NCI-H2227 (cell line): ENCODE measurements at regions not wholly inside any gene's neighbourhood (a gene's known extent, or its start where the extent isn't known, plus 50 kb on each side); places are given as distances from the start of the nearest gene placed in this dataset.
"Not testable (repeated sequence)": the region's sequence is repeated elsewhere in the genome, so short reads cannot be mapped to it uniquely, and the experiment has no call there.

Source experiments
- DNase-seq: peaks from one replicate; lab custom pipeline; 2025; ENCODE audit not compliant: unreplicated experiment; lab: John Stamatoyannopoulos, UW

DNA sequence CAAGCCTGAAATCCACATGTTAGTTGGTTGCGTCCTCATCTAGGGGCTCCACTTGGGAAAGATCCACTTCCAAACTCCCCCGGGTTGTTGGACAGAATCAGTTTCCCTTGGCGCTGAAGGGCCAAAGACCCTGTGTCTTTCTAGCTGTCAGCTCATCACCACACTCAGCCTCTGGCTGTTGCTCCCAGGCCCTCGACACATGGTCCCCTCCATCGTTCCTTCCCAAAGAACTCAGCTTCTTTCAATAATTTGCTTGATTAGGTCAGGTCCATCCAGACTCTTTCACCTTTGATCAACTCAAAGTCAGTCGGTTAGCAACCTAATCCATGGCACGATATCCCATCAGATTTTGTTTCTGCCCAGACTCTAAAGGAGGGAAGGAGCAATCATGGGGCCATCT is 254.8 kb upstream of the SULF2 start:
- DNase-seq, result no peak

DNA sequence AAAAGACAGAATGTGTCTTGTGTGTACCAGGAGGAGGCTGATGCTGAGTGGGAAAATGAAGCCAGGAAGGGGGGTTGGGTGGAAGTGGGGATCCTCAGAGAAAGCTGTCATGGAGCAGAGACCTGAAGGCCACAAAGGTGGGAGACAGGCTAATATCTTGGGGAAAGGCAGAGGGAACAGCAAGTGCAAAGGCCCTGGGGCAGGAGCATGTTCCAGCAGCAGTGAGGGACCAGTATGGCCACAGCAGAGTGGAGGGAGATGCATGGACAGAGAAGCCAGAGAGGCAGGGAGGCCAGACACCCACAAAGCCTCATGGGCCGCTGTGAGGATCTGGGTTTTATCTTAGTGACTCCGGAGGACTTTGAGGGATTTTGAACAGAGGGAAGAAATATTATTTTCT is 254.2 kb upstream of the SULF2 start:
- no peak for DNase-seq

DNA sequence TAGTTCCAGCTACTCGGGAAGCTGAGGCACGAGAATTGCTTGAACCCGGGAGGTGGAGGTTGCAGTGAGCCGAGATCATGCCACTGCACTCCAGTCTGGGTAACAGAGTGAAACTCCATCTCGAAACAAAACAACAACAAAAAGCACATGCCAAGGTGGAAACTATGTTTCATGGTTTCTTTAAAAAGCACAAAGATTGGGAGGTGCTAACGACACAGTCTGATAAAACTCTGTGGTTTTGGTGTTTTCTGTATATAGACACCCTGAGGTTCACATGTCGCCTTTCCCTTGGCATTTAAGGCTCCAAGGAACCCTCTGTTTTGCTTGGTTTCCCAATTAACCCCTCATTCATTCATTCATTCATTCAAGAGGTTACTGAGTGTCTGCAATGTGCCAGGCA is 253.4 kb upstream of the SULF2 start:
- no peak for DNase-seq

DNA sequence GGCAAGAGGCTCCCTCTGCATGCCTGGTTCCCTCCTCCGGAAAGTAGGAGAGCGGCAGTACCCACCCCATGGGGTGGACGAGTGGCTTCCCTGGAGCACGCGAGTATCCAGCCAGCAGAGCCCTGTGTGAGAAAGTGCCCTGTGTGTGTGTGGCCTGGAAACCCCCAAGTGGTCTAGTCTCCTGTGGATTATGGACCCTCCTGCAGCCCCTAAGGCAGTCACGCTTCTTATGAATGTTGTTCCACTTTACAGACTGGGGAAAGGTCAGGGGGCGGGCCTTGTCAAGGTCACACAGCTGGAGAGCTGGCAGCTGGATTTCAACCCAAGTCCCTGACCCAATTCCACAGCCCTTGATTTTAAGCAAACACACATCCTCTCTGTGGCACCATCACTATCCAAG is 252.5 kb upstream of the SULF2 start:
- not testable (repeated sequence) for DNase-seq

DNA sequence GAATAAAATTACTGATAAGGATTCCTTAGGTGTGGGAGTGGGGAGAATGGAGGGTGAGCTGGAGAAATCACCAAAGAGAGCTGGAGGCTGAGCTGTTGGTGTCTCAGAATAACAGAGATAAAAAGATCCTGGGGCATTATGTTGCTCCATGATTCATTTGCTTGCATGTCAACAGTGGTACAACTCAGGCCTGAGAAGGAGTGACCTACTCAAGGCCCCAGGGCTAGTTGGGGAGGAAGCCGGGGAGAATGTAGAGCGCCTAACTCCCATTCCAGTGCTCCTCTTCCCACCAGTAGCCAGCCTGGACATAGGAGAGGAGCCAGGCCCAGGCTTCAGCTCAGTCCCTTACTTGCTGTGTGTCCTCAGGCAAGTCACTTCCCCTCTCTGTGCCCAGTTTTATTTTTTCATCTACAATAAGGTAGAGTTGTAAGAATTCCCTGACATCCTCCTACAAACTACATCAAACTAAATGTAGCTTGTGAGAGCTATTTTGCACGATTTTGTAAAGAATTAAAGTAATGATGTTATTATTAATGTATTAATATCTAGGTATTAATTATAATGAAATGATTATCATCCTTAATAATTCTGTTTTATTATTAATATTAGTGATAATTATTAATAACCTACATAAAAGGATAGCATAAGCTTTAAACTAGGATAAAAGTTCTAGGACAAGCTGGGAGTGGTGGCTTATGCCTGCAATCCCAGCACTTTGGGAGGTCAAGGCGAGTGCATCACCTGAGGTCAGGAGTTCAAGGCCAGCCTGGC is 250.9 kb upstream of the SULF2 start:
- DNase-seq, result no peak

DNA sequence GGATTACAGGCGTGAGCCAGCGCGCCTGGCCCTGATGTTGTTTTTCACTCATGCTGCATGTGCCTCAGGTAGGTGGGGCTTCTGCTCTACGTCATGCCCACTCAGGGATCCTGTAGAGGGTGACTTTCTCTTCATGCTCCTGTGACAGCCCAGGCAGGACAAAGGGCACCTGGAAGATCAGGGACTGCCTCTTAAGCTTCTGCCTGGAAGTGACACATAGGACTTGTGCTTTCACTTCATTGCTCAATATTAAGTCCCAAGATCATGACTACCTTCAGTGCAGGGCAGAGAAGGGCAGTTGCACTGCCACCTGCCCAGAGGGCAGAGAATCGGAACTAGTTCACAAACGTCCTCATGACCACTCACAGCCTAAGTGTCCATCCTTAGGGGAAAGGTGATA is 249.5 kb upstream of the SULF2 start:
- DNase-seq, result no peak

DNA sequence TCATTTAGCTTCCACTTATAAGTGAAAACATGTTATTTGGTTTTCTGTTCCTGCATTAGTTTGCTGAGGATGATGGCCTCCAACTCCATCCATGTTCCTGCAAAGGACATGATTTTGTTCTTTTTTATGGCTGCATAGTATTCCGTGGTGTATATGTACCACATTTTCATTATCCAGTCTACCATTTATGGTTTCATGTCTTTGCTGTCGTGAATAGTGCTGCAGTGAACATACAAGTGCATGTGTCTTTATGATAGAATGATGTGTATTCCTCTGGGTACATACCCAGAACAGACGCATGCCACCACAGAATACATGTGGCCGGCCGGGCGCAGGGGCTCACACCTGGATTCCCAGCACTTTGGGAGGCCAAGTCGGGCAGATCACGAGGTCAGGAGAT is 247.7 kb upstream of the SULF2 start:
- not testable (repeated sequence) for DNase-seq

DNA sequence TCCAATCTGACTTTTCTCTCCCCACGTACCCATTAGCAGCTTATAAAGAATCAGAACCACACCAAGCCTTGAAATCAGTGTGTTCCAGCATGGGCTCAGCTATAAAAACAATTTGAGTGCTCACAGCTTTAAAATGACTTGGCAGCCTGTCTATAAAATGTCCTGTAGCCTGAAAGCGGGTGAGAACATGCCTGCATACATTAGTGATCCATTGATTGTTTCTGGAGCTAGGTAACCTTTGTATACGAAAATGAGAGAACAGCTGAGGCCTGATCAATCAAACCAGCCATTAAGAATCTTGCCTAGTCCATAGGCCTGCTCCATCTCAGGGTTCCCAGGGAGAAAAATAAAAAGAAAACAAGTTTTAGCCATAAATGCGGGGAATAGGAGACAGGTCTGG is 245.8 kb upstream of the SULF2 start:
- DNase-seq, result no peak

DNA sequence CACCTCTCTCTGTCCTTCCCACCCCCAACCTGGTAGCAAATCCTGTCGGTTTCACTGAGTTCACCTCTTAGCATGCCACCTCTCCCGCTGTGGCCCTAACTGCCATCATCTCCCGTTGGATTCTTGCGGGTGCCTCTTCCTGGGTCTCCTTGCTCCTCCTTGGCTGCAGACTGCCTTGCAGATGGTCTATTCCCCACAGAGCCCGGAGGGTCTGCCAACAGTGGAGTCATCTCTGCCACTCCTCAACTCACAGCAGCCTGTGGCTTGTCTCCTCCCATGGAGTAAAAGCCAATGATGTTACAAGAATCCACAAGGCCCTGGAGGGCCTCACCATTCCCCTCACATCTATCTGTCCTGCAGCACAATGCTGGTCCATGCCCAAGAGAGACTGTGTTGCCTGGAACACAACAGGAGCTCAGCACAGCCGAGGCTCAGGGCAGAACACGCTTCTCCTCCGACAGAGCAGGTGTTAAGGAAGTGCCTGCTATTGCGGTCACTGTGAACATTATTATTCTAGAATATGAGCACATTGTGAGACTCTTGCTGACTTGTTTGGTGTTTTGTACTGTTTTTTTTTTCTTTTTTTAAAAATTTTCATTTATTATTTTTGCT is 241.8 kb upstream of the SULF2 start:
- DNase-seq, result no peak

DNA sequence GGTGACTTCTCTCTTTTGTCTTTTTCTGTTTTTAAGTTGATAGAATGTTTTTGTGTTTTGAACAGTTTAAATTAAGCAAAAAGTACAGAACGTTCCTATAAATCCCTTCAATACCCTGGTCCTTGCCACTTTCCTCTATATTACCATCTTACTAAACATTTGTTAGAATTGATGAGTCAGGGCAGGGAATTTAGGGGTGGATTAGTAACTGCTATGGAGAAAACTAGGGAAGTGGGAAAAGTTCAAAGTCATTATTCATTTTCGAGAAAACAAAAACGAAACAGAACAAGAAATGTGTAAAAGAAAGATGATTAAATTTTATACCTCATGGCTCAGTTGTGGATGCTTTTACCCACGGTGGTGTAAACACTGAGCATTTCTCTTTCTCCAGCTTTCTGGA is 240.4 kb upstream of the SULF2 start:
- no peak for DNase-seq

DNA sequence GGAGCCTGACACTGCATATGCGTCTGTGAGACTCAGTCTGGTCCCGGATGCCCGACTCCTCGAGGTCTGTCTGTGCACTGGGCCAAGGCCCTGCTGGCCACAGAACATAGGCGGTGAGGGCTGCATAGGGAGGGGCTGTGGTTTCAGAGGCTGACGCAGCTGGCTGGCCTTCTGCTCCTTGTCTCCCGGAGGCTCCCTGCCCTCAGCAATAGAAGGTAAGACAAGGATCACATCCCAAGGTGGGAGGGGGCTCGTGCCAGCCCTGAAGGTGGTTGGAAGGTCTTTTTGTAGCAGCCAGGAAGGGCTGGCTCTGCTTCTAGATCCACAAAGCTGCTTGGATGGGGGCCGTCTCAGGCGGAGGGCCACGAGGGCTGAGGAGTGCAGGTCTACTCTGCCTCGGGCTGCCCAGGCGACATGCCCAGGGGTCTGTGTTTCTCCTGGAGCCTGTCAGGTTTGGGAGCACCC is 239.8 kb upstream of the SULF2 start:
- DNase-seq, result no peak

DNA sequence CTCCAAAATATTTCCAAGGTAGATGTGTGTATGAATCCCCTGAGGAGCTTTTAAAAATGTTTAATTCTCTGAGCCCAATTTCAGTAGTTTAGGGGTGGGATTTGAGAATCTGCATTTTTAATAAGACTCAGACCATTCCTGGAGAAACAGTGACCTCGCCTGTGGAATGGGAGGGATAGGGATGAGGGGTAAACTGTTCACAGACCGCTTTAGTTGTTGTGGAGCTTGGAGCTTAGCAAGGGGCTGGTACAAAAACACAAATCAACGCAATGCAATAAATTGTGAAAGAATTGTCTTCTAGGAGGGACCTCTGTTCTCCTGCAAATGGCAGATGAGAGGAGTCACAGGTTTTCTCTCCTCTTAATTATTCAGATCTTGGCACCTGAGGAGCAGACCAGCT is 239.3 kb upstream of the SULF2 start:
- no peak for DNase-seq

DNA sequence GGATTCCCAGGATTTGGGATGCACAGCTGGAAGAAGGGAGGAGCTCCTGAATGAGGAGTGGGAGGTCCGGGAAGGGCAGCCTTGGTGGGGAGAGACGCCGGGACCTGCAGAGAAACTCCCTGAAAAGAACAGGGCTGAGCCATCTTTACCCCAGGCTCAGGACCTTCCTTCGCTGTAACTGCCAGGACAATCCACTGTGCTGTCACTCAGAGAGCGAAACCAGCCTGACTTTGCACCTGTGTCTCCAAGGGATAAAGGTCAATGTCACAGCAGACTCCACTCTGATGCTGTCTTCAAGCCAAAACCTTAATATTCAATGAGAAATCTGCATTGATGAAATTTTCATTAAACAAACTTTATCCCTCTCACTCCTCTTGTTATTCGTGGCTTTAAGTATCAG is 235.4 kb upstream of the SULF2 start:
- DNase-seq, result not testable (repeated sequence)

DNA sequence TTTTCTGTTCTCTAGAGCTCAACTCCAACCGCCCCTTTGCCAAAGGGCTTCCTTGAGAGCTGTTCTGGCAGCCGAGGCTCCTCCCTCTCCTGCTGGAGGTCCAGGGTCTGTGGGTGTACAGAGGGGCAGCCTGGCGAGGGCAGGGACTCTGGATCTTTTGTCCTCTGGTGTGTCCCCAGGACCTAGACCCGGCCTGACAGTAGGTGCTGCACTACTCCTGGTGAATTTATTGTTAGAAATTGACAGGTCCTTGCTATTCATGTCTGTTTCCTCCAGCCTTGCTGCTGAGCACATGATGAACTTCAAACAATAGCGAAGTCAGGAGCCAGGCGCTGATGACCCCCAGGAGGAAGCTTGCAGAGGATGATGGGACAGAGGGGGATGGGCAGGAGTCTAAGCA is 234.7 kb upstream of the SULF2 start:
- no peak for DNase-seq

DNA sequence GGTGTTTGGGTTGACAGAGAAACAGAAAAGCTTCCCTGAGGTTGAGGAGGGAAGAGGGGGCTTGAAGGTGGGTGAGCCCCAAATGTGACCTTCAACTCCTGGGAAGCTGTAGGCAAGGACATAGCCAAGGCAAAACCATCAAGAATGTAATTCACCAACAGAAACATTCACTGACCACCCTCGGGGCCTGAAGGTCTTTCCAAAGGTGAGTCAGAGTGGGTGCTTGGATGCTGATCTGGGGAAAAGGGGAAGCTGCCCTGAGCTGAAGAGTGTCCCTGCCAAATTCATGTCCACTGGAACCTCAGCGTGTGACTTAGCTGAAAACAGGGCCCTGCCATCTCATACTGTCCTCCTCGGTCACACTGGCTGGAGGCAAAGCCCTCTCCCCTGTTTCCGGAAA is 234.2 kb upstream of the SULF2 start:
- no peak for DNase-seq

DNA sequence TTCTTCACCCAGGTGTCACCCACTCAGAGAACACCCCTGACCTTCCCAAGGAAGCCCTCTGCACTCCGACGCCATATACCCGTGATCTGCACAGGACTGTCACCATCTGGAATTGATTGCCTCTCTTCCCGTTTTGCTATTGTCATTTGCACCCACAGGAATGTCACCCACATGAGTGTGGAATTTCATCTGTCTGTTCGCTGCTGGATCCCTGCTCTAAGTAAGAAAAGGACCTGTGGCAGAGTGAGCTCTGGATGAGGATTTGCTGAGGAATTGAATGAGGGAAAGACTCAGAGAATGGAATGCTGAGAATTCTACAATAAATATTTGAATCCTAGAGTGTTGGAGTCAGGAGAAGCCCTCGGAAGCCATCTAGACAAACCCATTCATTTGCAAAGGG is 233.6 kb upstream of the SULF2 start:
- DNase-seq, result not testable (repeated sequence)

DNA sequence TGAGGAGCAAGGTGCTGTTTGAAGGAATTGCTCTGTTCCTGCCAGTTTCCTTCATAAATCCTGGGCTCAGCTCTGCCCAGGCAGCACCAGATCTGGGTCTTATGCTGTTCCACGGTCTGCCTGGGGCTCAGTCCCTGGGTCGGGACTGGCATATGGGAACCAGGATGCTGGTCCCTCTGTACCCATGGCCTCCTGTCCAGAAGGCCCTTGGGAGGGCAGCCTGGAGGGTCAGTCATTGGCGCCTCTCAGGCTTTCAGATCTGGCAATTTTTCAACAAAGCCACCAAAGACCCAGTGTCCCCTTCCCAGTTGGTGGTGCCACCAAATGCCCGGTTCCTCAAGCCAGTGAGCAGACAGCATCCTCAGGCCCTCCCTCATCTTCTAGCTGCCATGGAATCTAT is 232.7 kb upstream of the SULF2 start:
- DNase-seq, result no peak

DNA sequence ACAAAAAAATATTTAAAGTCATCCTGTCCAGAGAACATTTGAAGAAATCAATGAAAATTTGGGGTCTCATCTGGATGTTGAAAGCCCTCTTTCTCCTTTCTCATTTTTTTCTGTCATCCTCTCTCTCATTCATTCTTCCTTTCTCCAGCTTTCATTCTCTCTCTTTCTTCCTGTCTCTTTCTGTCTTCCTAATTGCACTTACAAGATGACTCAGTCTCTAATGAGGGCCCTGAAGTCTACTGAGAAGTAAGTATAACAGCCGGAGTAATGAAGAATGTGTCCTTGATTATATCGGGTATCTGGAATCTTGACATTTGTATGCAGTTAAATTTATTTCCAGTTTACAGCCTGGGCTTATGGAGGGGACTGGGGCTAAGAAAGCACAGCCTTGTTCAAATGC is 232.2 kb upstream of the SULF2 start:
- DNase-seq, result no peak

DNA sequence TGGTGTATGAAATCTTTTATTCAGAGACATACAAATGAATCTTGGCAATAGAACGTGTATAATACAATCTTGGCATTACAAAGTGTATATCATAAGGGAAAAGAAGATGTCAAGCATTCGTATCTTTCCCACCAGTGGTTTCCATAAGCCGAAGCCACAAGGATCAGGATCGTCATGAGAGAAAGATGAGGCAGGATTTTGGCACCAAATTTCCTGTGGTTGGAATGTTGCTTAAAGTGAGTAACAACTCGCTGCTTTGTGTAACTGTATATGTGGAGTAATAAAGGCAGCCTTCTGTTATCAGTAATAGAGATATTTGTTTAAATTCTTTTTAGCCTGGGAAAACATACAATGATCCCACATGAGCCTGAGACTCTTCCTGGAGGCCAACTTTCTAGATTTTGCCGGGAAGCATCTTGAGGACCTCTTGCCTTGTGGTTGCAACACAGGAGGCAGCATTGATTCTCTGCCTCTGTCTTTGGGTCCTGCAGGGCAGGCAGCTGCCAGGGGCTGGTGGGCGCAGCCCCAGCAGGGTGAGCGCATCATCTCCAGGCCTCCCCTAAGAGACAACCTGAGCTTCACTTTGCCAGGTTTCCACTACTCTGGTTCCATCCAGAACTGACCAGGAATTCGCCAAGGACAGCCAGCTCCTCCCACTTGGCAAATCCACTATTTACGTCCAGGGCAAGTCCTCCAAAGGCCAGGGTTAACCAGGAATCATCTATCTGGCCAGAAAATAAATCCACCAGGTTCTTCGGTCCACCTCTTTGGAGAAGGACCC is 230.9 kb upstream of the SULF2 start:
- DNase-seq, result no peak

DNA sequence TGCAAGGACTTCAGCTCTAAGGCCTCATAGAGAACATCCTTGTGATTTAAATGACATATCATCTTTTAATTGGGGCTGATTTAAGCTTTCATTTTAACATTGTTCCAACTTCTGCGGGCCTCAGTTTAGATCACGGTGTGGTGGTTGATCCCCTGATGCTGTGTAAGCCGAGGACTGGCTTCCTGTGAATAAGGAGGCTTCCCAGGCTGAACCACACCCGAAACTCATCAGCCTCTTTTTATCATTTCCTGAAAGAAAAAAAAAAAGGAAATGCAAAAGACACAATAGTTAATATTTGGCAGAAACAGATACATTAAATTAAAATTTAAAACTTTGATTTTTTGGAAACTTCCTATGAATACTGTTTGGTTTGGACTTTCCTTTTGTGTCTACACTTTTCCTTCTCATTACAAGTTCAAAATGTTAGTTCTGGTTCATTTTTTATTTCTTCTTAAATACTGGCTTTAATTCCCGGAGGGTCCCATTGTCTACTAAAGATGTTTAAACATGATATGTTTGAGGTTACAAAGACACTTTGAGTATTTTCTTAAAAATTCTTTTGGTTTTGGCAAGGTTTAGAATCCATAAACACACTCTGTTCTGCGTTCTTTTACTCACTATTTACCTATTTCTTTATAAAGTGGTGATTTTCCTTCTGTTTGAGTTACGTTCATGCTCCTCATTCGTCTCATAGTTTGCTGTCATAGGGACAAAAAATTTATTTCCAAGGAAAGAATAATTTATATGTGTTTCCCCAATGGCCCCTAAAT is 230.0 kb upstream of the SULF2 start:
- no peak for DNase-seq

DNA sequence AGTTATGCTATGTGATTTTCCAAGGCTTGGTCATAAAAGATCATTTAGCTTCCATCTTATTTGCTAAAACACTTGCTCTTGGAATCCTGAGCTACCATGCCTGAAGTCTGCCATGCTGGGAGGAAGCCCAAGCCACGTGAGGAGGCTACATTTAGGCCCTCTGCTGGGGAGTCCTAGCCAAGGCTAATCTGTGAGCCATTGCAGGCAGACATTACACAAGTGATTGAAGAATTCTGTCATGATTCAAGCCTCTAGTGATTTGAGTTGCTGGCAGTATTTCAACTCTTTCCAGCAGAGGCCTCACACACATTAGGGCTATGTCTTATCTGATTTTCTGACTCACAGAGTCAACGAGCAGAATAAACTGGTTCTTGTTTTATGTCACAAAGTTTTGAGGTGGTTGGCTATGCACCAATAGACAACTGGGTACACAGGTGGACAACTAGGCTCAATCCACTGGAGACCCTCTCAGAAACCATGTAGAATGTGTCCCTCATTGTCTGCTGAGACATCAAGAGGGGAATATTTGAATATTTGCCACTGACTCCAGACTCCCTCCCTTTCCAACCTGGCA is 227.2 kb upstream of the SULF2 start:
- DNase-seq, result no peak
